ENCODE measurements at regions not wholly inside any gene's neighbourhood (a gene's known extent, or its start where the extent isn't known, plus 50 kb on each side); places are given as distances from the start of the nearest gene placed in this dataset.
"Not testable (repeated sequence)": the region's sequence is repeated elsewhere in the genome, so short reads cannot be mapped to it uniquely, and the experiment has no call there.

- H3K36me3 ChIP-seq (ENCODE audit: control insufficient read depth, insufficient read depth, low read length); H3K4me3 ChIP-seq (ENCODE audit: insufficient read depth, low read depth, low read length, poor library complexity, severe bottlenecking); H3K4me1 ChIP-seq (ENCODE audit: control insufficient read depth, insufficient read depth, low read length, poor library complexity, severe bottlenecking); H3K9me3 ChIP-seq (ENCODE audit: control insufficient read depth, low read length); H3K27me3 ChIP-seq (replicated peaks; ENCODE audit: control insufficient read depth, insufficient read depth, low read length, poor library complexity, severe bottlenecking); DNase-seq; H3K27ac ChIP-seq (ENCODE audit: insufficient read depth, low read length, poor library complexity, severe bottlenecking): not testable (repeated sequence)
Measured at GRCh38 chr7:131823961-131824440, 267.6 kb upstream of the PODXL start.

GRCh38 chr7:131819891-131820290 lies 263.5 kb upstream of the PODXL start:
- Histone ChIP-seq H3K9me3 (ENCODE audit: control insufficient read depth, low read length) (no peaks in the 10 kb centered on the region), H3K4me3 (ENCODE audit: insufficient read depth, low read depth, low read length, poor library complexity, severe bottlenecking) (no peak overlapping the region), H3K4me1 (ENCODE audit: control insufficient read depth, insufficient read depth, low read length, poor library complexity, severe bottlenecking) (no peaks in the 10 kb centered on the region), H3K27me3 (replicated peaks; ENCODE audit: control insufficient read depth, insufficient read depth, low read length, poor library complexity, severe bottlenecking) (no peaks in the 10 kb centered on the region), H3K36me3 (ENCODE audit: control insufficient read depth, insufficient read depth, low read length) (no peaks in the 10 kb centered on the region), H3K27ac (ENCODE audit: insufficient read depth, low read length, poor library complexity, severe bottlenecking) (no peak overlapping the region)
- no peak for DNase-seq

GRCh38 chr7:131816391-131817007 lies 260.1 kb upstream of the PODXL start:
- Histone ChIP-seq H3K27ac (ENCODE audit: insufficient read depth, low read length, poor library complexity, severe bottlenecking) (no peak overlapping the region), H3K9me3 (ENCODE audit: control insufficient read depth, low read length) (no peaks in the 10 kb centered on the region), H3K36me3 (ENCODE audit: control insufficient read depth, insufficient read depth, low read length) (no peaks in the 10 kb centered on the region), H3K4me3 (ENCODE audit: insufficient read depth, low read depth, low read length, poor library complexity, severe bottlenecking) (no peak overlapping the region), H3K4me1 (ENCODE audit: control insufficient read depth, insufficient read depth, low read length, poor library complexity, severe bottlenecking) (no peaks in the 10 kb centered on the region), H3K27me3 (replicated peaks; ENCODE audit: control insufficient read depth, insufficient read depth, low read length, poor library complexity, severe bottlenecking) (no peaks in the 10 kb centered on the region)
- DNase-seq, result no peak

GRCh38 chr7:131808736-131809135 lies 252.3 kb upstream of the PODXL start:
- Histone ChIP-seq H3K36me3 (ENCODE audit: control insufficient read depth, insufficient read depth, low read length) (no peaks in the 10 kb centered on the region), H3K9me3 (ENCODE audit: control insufficient read depth, low read length) (no peaks in the 10 kb centered on the region), H3K27ac (ENCODE audit: insufficient read depth, low read length, poor library complexity, severe bottlenecking) (no peak overlapping the region), H3K4me1 (ENCODE audit: control insufficient read depth, insufficient read depth, low read length, poor library complexity, severe bottlenecking) (no peaks in the 10 kb centered on the region), H3K4me3 (ENCODE audit: insufficient read depth, low read depth, low read length, poor library complexity, severe bottlenecking) (no peak overlapping the region), H3K27me3 (replicated peaks; ENCODE audit: control insufficient read depth, insufficient read depth, low read length, poor library complexity, severe bottlenecking) (no peaks in the 10 kb centered on the region)
- no peak for DNase-seq

GRCh38 chr7:131808156-131808555 lies 251.7 kb upstream of the PODXL start:
- not testable (repeated sequence) for DNase-seq; H3K4me3 ChIP-seq (ENCODE audit: insufficient read depth, low read depth, low read length, poor library complexity, severe bottlenecking); H3K27me3 ChIP-seq (replicated peaks; ENCODE audit: control insufficient read depth, insufficient read depth, low read length, poor library complexity, severe bottlenecking); H3K9me3 ChIP-seq (ENCODE audit: control insufficient read depth, low read length); H3K27ac ChIP-seq (ENCODE audit: insufficient read depth, low read length, poor library complexity, severe bottlenecking); H3K4me1 ChIP-seq (ENCODE audit: control insufficient read depth, insufficient read depth, low read length, poor library complexity, severe bottlenecking); H3K36me3 ChIP-seq (ENCODE audit: control insufficient read depth, insufficient read depth, low read length)

GRCh38 chr7:131803816-131804215 lies 247.4 kb upstream of the PODXL start:
- no peaks in the 10 kb centered on the region for H3K27me3 ChIP-seq (replicated peaks; ENCODE audit: control insufficient read depth, insufficient read depth, low read length, poor library complexity, severe bottlenecking)
- H3K4me3 ChIP-seq (ENCODE audit: insufficient read depth, low read depth, low read length, poor library complexity, severe bottlenecking), result no peak overlapping the region
- DNase-seq, result no peak
- no peaks in the 10 kb centered on the region for H3K9me3 ChIP-seq (ENCODE audit: control insufficient read depth, low read length)
- no peaks in the 10 kb centered on the region for H3K4me1 ChIP-seq (ENCODE audit: control insufficient read depth, insufficient read depth, low read length, poor library complexity, severe bottlenecking)
- H3K27ac ChIP-seq (ENCODE audit: insufficient read depth, low read length, poor library complexity, severe bottlenecking), result no peak overlapping the region
- no peaks in the 10 kb centered on the region for H3K36me3 ChIP-seq (ENCODE audit: control insufficient read depth, insufficient read depth, low read length)

GRCh38 chr7:131802195-131802864 lies 245.9 kb upstream of the PODXL start:
- DNase-seq, result no peak
- H3K4me1 ChIP-seq (ENCODE audit: control insufficient read depth, insufficient read depth, low read length, poor library complexity, severe bottlenecking), result no peaks in the 10 kb centered on the region
- H3K36me3 ChIP-seq (ENCODE audit: control insufficient read depth, insufficient read depth, low read length), result no peaks in the 10 kb centered on the region
- no peak overlapping the region for H3K4me3 ChIP-seq (ENCODE audit: insufficient read depth, low read depth, low read length, poor library complexity, severe bottlenecking)
- H3K27ac ChIP-seq (ENCODE audit: insufficient read depth, low read length, poor library complexity, severe bottlenecking), result no peak overlapping the region
- no peaks in the 10 kb centered on the region for H3K9me3 ChIP-seq (ENCODE audit: control insufficient read depth, low read length)
- H3K27me3 ChIP-seq (replicated peaks; ENCODE audit: control insufficient read depth, insufficient read depth, low read length, poor library complexity, severe bottlenecking), result no peaks in the 10 kb centered on the region

- Histone ChIP-seq H3K27me3 (replicated peaks; ENCODE audit: control insufficient read depth, insufficient read depth, low read length, poor library complexity, severe bottlenecking) (no peaks in the 10 kb centered on the region), H3K4me1 (ENCODE audit: control insufficient read depth, insufficient read depth, low read length, poor library complexity, severe bottlenecking) (no peaks in the 10 kb centered on the region), H3K27ac (ENCODE audit: insufficient read depth, low read length, poor library complexity, severe bottlenecking) (no peak overlapping the region), H3K36me3 (ENCODE audit: control insufficient read depth, insufficient read depth, low read length) (no peaks in the 10 kb centered on the region), H3K9me3 (ENCODE audit: control insufficient read depth, low read length) (no peaks in the 10 kb centered on the region), H3K4me3 (ENCODE audit: insufficient read depth, low read depth, low read length, poor library complexity, severe bottlenecking) (no peak overlapping the region)
- no peak for DNase-seq
Measured at GRCh38 chr7:131800531-131800930, 244.1 kb upstream of the PODXL start.

GRCh38 chr7:131800008-131800407 lies 243.6 kb upstream of the PODXL start:
- Histone ChIP-seq H3K36me3 (ENCODE audit: control insufficient read depth, insufficient read depth, low read length) (no peaks in the 10 kb centered on the region), H3K4me3 (ENCODE audit: insufficient read depth, low read depth, low read length, poor library complexity, severe bottlenecking) (no peak overlapping the region), H3K4me1 (ENCODE audit: control insufficient read depth, insufficient read depth, low read length, poor library complexity, severe bottlenecking) (no peaks in the 10 kb centered on the region), H3K27me3 (replicated peaks; ENCODE audit: control insufficient read depth, insufficient read depth, low read length, poor library complexity, severe bottlenecking) (no peaks in the 10 kb centered on the region), H3K9me3 (ENCODE audit: control insufficient read depth, low read length) (no peaks in the 10 kb centered on the region), H3K27ac (ENCODE audit: insufficient read depth, low read length, poor library complexity, severe bottlenecking) (no peak overlapping the region)
- DNase-seq, result no peak

GRCh38 chr7:131797841-131798240 lies 241.4 kb upstream of the PODXL start:
- no peaks in the 10 kb centered on the region for H3K36me3 ChIP-seq (ENCODE audit: control insufficient read depth, insufficient read depth, low read length)
- no peak overlapping the region for H3K4me3 ChIP-seq (ENCODE audit: insufficient read depth, low read depth, low read length, poor library complexity, severe bottlenecking)
- no peaks in the 10 kb centered on the region for H3K9me3 ChIP-seq (ENCODE audit: control insufficient read depth, low read length)
- no peaks in the 10 kb centered on the region for H3K4me1 ChIP-seq (ENCODE audit: control insufficient read depth, insufficient read depth, low read length, poor library complexity, severe bottlenecking)
- DNase-seq, result no peak
- H3K27ac ChIP-seq (ENCODE audit: insufficient read depth, low read length, poor library complexity, severe bottlenecking), result no peak overlapping the region
- no peaks in the 10 kb centered on the region for H3K27me3 ChIP-seq (replicated peaks; ENCODE audit: control insufficient read depth, insufficient read depth, low read length, poor library complexity, severe bottlenecking)
